CD14-positive monocyte (primary cell): ENCODE measurements at regions not wholly inside any gene's neighbourhood (a gene's known extent, or its start where the extent isn't known, plus 50 kb on each side); places are given as distances from the start of the nearest gene placed in this dataset.

Experiments
- DNase-seq, 3 donors: peaks; one replicate each; pipeline ENCODE4 v3.0.0-alpha.2; 2011 to 2022
- H2AFZ ChIP-seq: 2 replicates; pipeline ENCODE4 v1.6.0; 2012; ENCODE audit warnings: mild to moderate bottlenecking, low read depth, low read length, inconsistent platforms; ENCODE audit not compliant: insufficient read depth, poor library complexity, severe bottlenecking
- H3K27ac ChIP-seq, 2 donors: 1 replicate in 1 of 2; 2 replicates in 1 of 2; pipeline ENCODE4 v1.5.1; 2012 to 2013; ENCODE audit warnings: low read length in 2 of 2, control low read depth in 1 of 2, inconsistent platforms in 1 of 2, low read depth in 1 of 2, mild to moderate bottlenecking in 1 of 2
- H3K27me3 ChIP-seq, 2 donors: one replicate each; pipeline versions ENCODE4 v1.6.0 to v1.6.1; 2011 to 2013; ENCODE audit warnings: low read length in 2 of 2; ENCODE audit not compliant: control insufficient read depth in 2 of 2, insufficient read depth in 2 of 2
- H3K36me3 ChIP-seq, 2 donors: replicated peaks in 1 of 2; 1 replicate in 1 of 2; 2 replicates in 1 of 2; pipeline versions ENCODE4 v1.5.1 to v1.6.1; 2012 to 2013; ENCODE audit warnings: low read length in 2 of 2, control low read depth in 1 of 2, inconsistent platforms in 1 of 2, mild to moderate bottlenecking in 1 of 2; ENCODE audit not compliant: insufficient read depth in 2 of 2, control insufficient read depth in 1 of 2
- H3K4me1 ChIP-seq, 2 donors: 1 replicate in 1 of 2; 2 replicates in 1 of 2; pipeline versions ENCODE4 v1.5.1 to v1.6.1; 2012 to 2013; ENCODE audit warnings: low read length in 2 of 2, control low read depth in 1 of 2, inconsistent platforms in 1 of 2, mild to moderate bottlenecking in 1 of 2, moderate library complexity in 1 of 2; ENCODE audit not compliant: insufficient read depth in 2 of 2, control insufficient read depth in 1 of 2
- H3K4me2 ChIP-seq: replicated peaks from 2 replicates; pipeline ENCODE3; 2012; ENCODE audit warnings: low read length, moderate library complexity, mild to moderate bottlenecking; ENCODE audit not compliant: poor library complexity, severe bottlenecking; ENCODE audit errors: extremely low read depth
- H3K4me3 ChIP-seq, 3 experiments: fragments of 200-600 bp in 1 of 3; sonication (generic) in 1 of 3; replicated peaks in 1 of 3; 1 replicate in 2 of 3; 2 replicates in 1 of 3; pipeline ENCODE4 v1.5.1; 2011 to 2013; ENCODE audit warnings: low read length in 3 of 3, mild to moderate bottlenecking in 3 of 3, control low read depth in 2 of 3, low read depth in 2 of 3, inconsistent platforms in 1 of 3, moderate library complexity in 1 of 3
- H3K79me2 ChIP-seq: 2 replicates; pipeline ENCODE4 v1.6.0; 2012; ENCODE audit warnings: mild to moderate bottlenecking, control low read depth, inconsistent platforms, low read length, moderate library complexity; ENCODE audit not compliant: insufficient read depth
- H3K9ac ChIP-seq: 2 replicates; pipeline ENCODE4 v1.6.0; 2017; ENCODE audit warnings: low read length, mild to moderate bottlenecking; ENCODE audit not compliant: insufficient read depth, poor library complexity, severe bottlenecking
- H3K9me3 ChIP-seq, 2 donors: replicated peaks in 1 of 2; 1 replicate in 1 of 2; 2 replicates in 1 of 2; pipeline versions ENCODE4 v1.5.1 to v1.6.1; 2012 to 2013; ENCODE audit warnings: low read length in 2 of 2, control low read depth in 1 of 2; ENCODE audit not compliant: control insufficient read depth in 1 of 2, insufficient read depth in 1 of 2
- H4K20me1 ChIP-seq: 2 replicates; pipeline ENCODE4 v1.6.0; 2012; ENCODE audit warnings: mild to moderate bottlenecking, low read length, control low read depth, moderate library complexity; ENCODE audit not compliant: insufficient read depth
- H3K27ac Mint-ChIP-seq, 7 donors: one replicate each; pipeline ENCODE4 v1.8.0; 2020; ENCODE audit warnings: mild to moderate bottlenecking in 7 of 7, mixed read lengths in 7 of 7, moderate library complexity in 6 of 7, inconsistent platforms in 2 of 7
- H3K27me3 Mint-ChIP-seq, 3 donors: one replicate each; pipeline ENCODE4 v1.8.0; 2021 to 2022; ENCODE audit warnings: low read depth in 3 of 3, mild to moderate bottlenecking in 3 of 3, mixed read lengths in 3 of 3, moderate library complexity in 3 of 3, inconsistent platforms in 1 of 3
- H3K36me3 Mint-ChIP-seq, 2 donors: one replicate each; pipeline ENCODE4 v1.8.0; 2020; ENCODE audit warnings: mixed read lengths in 2 of 2, inconsistent platforms in 1 of 2, mild to moderate bottlenecking in 1 of 2
- H3K4me1 Mint-ChIP-seq: one replicate; pipeline ENCODE4 v1.8.0; 2020; ENCODE audit warnings: mild to moderate bottlenecking, mixed read lengths
- H3K4me3 Mint-ChIP-seq, 2 donors: one replicate each; pipeline ENCODE4 v1.8.0; 2020; ENCODE audit warnings: mild to moderate bottlenecking in 2 of 2, mixed read lengths in 2 of 2, moderate library complexity in 1 of 2
- H3K9me3 Mint-ChIP-seq, 7 donors: one replicate each; pipeline ENCODE4 v1.8.0; 2020 to 2022; ENCODE audit warnings: mixed read lengths in 7 of 7, mild to moderate bottlenecking in 6 of 7, moderate library complexity in 6 of 7, inconsistent platforms in 2 of 7
- WGBS: methylation state at CpG from one replicate; pipeline ENCODE4 v1.1.5; 2013; ENCODE audit warnings: missing lambda C conversion rate; ENCODE audit not compliant: insufficient coverage; 5-methylcytosine and 5-hydroxymethylcytosine counted together
- intact Hi-C, 2 donors: fragments of 100-400 bp; cut with micrococcal nuclease; formaldehyde crosslinking; loops; one replicate each; pipeline versions ENCODE4 v1.15.0 to v1.15.1; 2023
- TF ChIP-seq, protein P1 (sequence below): fragments of 200-600 bp; IDR thresholded peaks from one replicate; pipeline ENCODE4 v1.8.0; 2022; ENCODE audit warnings: antibody characterized with exemption, mild to moderate bottlenecking

DNA sequence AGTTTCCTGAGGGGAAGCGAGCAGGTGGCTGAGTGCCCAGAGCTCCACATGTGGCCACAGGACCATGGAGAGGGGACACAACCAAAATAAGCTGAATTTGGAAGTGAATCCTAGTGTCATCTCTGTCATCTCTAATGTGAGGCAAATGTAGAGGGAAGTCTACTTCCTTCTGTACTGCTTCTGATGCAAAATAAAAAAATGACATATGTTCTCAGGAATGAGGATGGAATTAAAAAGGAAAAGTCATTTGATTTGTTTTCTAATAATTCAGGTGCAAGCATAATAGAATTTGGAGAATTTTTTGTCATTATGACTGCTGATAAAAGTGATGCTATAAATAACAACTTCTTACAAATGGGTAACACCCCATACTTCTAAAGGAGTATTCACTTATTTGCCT, 59.5 kb upstream of the POU1F1 start:
- H3K27ac ChIP-seq, result no peak overlapping the region
- no peak overlapping the region for H3K4me3 ChIP-seq
- 40% methylated on average over 1 of the region's 1 CpG for WGBS
- no peaks in the 10 kb centered on the region for H3K4me1 ChIP-seq
- H3K4me2 ChIP-seq, result no peak overlapping the region
- Mint-ChIP-seq H3K27me3 (peaks cover 0 to 1% (median 0%) of the 10 kb centered on the region in 3 donors), H3K36me3 (no peaks in the 10 kb centered on the region), H3K27ac (no peak overlapping the region), H3K9me3 (peaks cover 0 to 1% (median 0%) of the 10 kb centered on the region in 7 donors), H3K4me3 (no peak overlapping the region), H3K4me1 (no peaks in the 10 kb centered on the region)
- H3K79me2 ChIP-seq, result no peaks in the 10 kb centered on the region
- H3K9ac ChIP-seq, result no peak overlapping the region
- H3K27me3 ChIP-seq, result no peaks in the 10 kb centered on the region
- TF ChIP-seq, protein P1, sequence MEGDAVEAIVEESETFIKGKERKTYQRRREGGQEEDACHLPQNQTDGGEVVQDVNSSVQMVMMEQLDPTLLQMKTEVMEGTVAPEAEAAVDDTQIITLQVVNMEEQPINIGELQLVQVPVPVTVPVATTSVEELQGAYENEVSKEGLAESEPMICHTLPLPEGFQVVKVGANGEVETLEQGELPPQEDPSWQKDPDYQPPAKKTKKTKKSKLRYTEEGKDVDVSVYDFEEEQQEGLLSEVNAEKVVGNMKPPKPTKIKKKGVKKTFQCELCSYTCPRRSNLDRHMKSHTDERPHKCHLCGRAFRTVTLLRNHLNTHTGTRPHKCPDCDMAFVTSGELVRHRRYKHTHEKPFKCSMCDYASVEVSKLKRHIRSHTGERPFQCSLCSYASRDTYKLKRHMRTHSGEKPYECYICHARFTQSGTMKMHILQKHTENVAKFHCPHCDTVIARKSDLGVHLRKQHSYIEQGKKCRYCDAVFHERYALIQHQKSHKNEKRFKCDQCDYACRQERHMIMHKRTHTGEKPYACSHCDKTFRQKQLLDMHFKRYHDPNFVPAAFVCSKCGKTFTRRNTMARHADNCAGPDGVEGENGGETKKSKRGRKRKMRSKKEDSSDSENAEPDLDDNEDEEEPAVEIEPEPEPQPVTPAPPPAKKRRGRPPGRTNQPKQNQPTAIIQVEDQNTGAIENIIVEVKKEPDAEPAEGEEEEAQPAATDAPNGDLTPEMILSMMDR, result no peak
- no peak for DNase-seq
- no peaks in the 10 kb centered on the region for H4K20me1 ChIP-seq
- no peaks in the 10 kb centered on the region for H3K36me3 ChIP-seq
- no peak overlapping the region for H2AFZ ChIP-seq
- no peaks in the 10 kb centered on the region for H3K9me3 ChIP-seq
- intact Hi-C loops, result no loop called here

DNA sequence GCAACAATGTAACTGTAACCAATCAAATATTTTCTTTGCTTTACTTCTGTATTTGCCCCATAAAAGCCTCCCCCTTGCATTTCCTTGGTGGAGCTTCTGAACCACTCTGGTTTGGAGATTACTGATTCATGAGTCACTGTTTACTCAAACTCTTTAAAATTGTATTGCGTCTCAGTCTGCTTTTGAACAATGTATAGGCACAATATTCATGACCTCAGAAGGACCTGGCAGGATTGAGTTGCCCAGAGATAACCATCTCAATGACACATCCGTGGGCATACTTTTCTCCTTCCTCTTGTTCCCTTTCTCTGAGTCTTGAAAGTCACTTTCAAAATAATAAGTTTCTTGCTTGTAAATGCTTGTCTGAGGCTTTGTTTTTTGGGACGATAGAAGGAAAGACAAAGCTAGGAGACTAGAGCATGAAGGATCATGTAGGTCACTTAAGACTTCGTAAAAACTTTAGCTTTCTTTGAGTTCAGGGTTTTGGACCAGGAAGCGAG, 57.1 kb upstream of the POU1F1 start:
- Mint-ChIP-seq H3K36me3 (no peaks in the 10 kb centered on the region), H3K4me1 (no peaks in the 10 kb centered on the region), H3K4me3 (no peak overlapping the region), H3K9me3 (peaks cover 0 to 1% (median 0%) of the 10 kb centered on the region in 7 donors), H3K27ac (no peak overlapping the region), H3K27me3 (no peaks in the 10 kb centered on the region)
- no peaks in the 10 kb centered on the region for H3K4me1 ChIP-seq
- TF ChIP-seq, protein P1, result no peak
- DNase-seq, result no peak
- intact Hi-C loops, result no loop called here
- WGBS, result 50% methylated on average over 1 of the region's 5 CpGs
- no peaks in the 10 kb centered on the region for H4K20me1 ChIP-seq
- no peak overlapping the region for H2AFZ ChIP-seq
- no peak overlapping the region for H3K4me3 ChIP-seq
- H3K79me2 ChIP-seq, result no peaks in the 10 kb centered on the region
- H3K9ac ChIP-seq, result no peak overlapping the region
- no peaks in the 10 kb centered on the region for H3K36me3 ChIP-seq
- no peak overlapping the region for H3K27ac ChIP-seq
- H3K9me3 ChIP-seq, result no peaks in the 10 kb centered on the region
- no peak overlapping the region for H3K4me2 ChIP-seq
- no peaks in the 10 kb centered on the region for H3K27me3 ChIP-seq
